LHCN-M2 (cell line): ENCODE measurements at regions not wholly inside any gene's neighbourhood (a gene's known extent, or its start where the extent isn't known, plus 50 kb on each side); places are given as distances from the start of the nearest gene placed in this dataset.

Experiments used
- DNase-seq: peaks from one replicate; pipeline ENCODE4 v3.0.0-alpha.2; 2012; ENCODE audit warnings: low read depth

- DNase-seq, result no peak
Measured at GRCh38 chr7:68279827-68280400, 1283.3 kb downstream of the TYW1 start.

- no peak for DNase-seq
Measured at GRCh38 chr7:68280931-68281330, 1284.3 kb downstream of the TYW1 start.

GRCh38 chr7:68288144-68288593 is 1291.5 kb downstream of the TYW1 start:
- DNase-seq, result no peak

GRCh38 chr7:68291710-68292109 is 1295.1 kb downstream of the TYW1 start:
- no peak for DNase-seq

GRCh38 chr7:68295386-68295785 is 1298.8 kb downstream of the TYW1 start:
- no peak for DNase-seq

- DNase-seq, result no peak
Measured at GRCh38 chr7:68304536-68304935, 1293.7 kb upstream of the AUTS2 start.

GRCh38 chr7:68306692-68307107 is 1291.6 kb upstream of the AUTS2 start:
- no peak for DNase-seq

GRCh38 chr7:68309271-68309670 is 1289.0 kb upstream of the AUTS2 start:
- no peak for DNase-seq

- DNase-seq, result no peak
Measured at GRCh38 chr7:68309806-68310205, 1288.5 kb upstream of the AUTS2 start.

GRCh38 chr7:68311958-68312357 is 1286.3 kb upstream of the AUTS2 start:
- no peak for DNase-seq

- DNase-seq, result no peak
Measured at GRCh38 chr7:68313806-68314205, 1284.5 kb upstream of the AUTS2 start.

- no peak for DNase-seq
Measured at GRCh38 chr7:68314208-68314607, 1284.1 kb upstream of the AUTS2 start.

GRCh38 chr7:68317476-68317875 is 1280.8 kb upstream of the AUTS2 start:
- DNase-seq, result no peak

- no peak for DNase-seq
Measured at GRCh38 chr7:68319061-68319460, 1279.2 kb upstream of the AUTS2 start.

- no peak for DNase-seq
Measured at GRCh38 chr7:68321076-68321639, 1277.1 kb upstream of the AUTS2 start.

GRCh38 chr7:68321776-68322496 is 1276.3 kb upstream of the AUTS2 start:
- DNase-seq, result no peak

- no peak for DNase-seq
Measured at GRCh38 chr7:68324621-68325020, 1273.7 kb upstream of the AUTS2 start.

- no peak for DNase-seq
Measured at GRCh38 chr7:68334216-68334615, 1264.1 kb upstream of the AUTS2 start.

GRCh38 chr7:68334636-68335272 is 1263.5 kb upstream of the AUTS2 start:
- no peak for DNase-seq

GRCh38 chr7:68336594-68336993 is 1261.7 kb upstream of the AUTS2 start:
- DNase-seq, result no peak

- no peak for DNase-seq
Measured at GRCh38 chr7:68348401-68348800, 1249.9 kb upstream of the AUTS2 start.

GRCh38 chr7:68362745-68363518 is 1235.3 kb upstream of the AUTS2 start:
- DNase-seq, result no peak
